ENCODE measurements at regions not wholly inside any gene's neighbourhood (a gene's known extent, or its start where the extent isn't known, plus 50 kb on each side); places are given as distances from the start of the nearest gene placed in this dataset.
A peak's percentile ranks its signal among the peaks of the same experiment; 100 is the strongest.

DNA sequence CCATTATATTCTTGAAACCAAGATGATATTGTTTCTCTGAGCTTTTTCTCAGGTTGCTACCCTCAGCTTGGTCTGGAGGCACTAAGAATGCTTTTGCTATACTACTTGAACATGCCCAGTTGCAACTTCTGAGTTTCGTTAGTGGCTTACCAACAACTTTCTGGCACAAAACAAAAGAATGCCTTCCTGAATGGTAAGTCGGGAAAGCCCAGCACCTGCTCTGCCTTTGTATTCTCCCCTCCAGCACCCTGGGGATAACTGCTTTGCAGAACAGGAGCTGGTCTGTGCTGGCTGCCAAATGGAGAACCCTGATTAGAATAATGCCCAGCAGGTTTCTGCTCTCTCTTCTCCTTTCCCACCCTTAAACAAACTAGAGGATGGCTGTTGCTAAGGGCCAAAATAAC, 149.3 kb downstream of the TGFB2 start:
- WGBS, 2 experiments (ENCODE audit: insufficient coverage in 2 of 2): 45 to 58% methylated on average over 2 of the region's 2 CpGs
- peaks cover 44% of the 10 kb centered on the region for H3K4me1 ChIP-seq (ENCODE audit: control insufficient read depth, insufficient read depth, low read length, poor library complexity, severe bottlenecking)
- no peak overlapping the region for H3K27ac ChIP-seq (ENCODE audit: low read depth, low read length, severe bottlenecking)
- H3K4me3 ChIP-seq (ENCODE audit: extremely low read depth, insufficient read depth, low read length, poor library complexity, severe bottlenecking): no peak overlapping the region
- no peaks in the 10 kb centered on the region for H3K9me3 ChIP-seq (ENCODE audit: control insufficient read depth, low read length)
- no peaks in the 10 kb centered on the region for H3K36me3 ChIP-seq (ENCODE audit: control insufficient read depth, insufficient read depth, low read length)

DNA sequence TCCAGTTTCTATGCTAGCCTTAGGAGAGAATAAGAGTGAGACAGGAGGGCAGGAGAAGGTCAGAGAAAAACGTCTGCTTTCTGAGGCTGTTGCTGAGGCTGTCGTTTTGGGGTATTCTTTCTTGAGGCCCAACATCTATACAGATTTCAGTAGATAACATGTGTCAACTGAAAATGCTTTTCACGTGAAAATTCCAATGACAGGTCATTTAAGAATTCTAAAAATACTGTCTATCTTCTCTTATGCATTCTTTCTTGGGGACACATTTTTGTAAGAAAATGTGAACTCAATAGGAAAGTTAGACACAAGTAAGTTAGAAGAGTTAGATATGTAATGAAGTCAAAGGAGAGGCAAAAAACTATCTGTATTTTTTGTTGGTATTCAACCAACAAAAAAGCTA, 150.8 kb downstream of the TGFB2 start:
- 69% methylated on average over 2 of the region's 3 CpGs; no CpG with 5 or more reads in 1 of the 2 experiments for WGBS, 2 experiments (ENCODE audit: insufficient coverage in 2 of 2)
- peaks cover 43% of the 10 kb centered on the region for H3K4me1 ChIP-seq (ENCODE audit: control insufficient read depth, insufficient read depth, low read length, poor library complexity, severe bottlenecking)
- H3K36me3 ChIP-seq (ENCODE audit: control insufficient read depth, insufficient read depth, low read length): no peaks in the 10 kb centered on the region
- peak overlapping the region; percentile 26 for H3K27ac ChIP-seq (ENCODE audit: low read depth, low read length, severe bottlenecking)
- H3K9me3 ChIP-seq (ENCODE audit: control insufficient read depth, low read length): no peaks in the 10 kb centered on the region
- no peak overlapping the region for H3K4me3 ChIP-seq (ENCODE audit: extremely low read depth, insufficient read depth, low read length, poor library complexity, severe bottlenecking)

DNA sequence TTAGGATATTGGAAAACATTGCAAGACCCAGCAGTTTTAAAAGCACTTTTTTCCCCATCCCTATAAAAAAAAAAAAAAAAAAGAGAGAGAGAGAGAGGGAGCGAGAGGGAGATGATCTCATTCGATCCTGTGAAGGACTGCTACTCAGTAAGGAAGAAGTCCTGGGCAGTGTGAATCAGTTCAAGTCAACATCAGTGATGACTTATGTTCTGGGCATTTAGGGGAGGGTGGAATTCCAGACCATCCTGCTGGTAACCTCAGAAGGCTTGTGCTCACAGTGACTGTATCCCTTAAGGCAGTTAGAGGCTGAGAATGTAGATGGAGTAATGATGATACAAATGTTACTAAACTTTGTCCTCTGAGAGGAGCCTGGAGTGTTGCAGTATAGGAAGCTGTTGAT, 151.4 kb downstream of the TGFB2 start:
- peaks cover 43% of the 10 kb centered on the region for H3K4me1 ChIP-seq (ENCODE audit: control insufficient read depth, insufficient read depth, low read length, poor library complexity, severe bottlenecking)
- H3K4me3 ChIP-seq (ENCODE audit: extremely low read depth, insufficient read depth, low read length, poor library complexity, severe bottlenecking): no peak overlapping the region
- H3K36me3 ChIP-seq (ENCODE audit: control insufficient read depth, insufficient read depth, low read length): no peaks in the 10 kb centered on the region
- H3K9me3 ChIP-seq (ENCODE audit: control insufficient read depth, low read length): no peaks in the 10 kb centered on the region
- 55 to 67% methylated on average over 1 to 2 of the region's 2 CpGs for WGBS, 2 experiments (ENCODE audit: insufficient coverage in 2 of 2)
- peak overlapping the region; percentile 79 for H3K27ac ChIP-seq (ENCODE audit: low read depth, low read length, severe bottlenecking)

DNA sequence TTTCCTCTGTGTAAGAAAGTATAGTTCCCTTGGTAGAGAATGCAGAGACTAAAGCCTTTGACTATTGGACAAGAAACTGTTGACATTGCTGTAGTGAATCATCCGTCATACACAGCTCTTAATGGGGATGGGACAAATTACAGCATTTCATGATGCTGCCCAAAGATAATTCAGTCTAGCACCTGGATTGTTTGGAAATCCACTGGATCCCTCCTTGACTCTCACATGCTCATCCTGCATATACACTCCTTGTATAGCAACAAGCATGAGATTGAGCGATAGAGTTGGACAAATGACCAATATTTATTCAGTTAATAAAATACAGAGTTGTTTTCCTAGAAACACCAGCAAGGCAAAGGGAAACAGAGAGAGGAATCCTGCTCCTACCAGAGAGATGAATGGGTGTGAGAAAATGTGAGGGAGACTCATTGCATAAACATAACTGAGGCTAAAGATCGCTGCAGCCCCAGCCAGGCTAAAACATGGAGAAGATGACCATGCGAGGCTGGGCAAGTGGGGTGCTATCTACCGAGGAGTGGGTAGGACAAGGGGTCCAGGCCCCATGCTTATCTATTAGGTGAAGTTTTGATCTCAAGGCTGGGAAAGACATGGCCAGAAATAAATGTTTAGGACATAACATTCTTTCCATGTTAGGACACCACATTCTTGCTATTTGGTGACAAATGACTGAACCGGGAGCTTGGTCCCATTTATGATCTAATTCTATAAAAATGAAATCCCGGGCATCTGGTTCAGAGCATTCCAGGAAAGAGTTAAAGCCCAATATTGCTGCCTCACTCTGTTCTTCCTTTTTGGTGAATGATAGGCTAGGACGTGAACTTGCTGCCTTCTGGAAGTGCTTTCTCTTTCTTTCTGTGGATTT, 153.2 kb downstream of the TGFB2 start:
- whole genome bisulfite sequencing, 2 experiments (ENCODE audit: insufficient coverage in 2 of 2): 70 to 86% methylated on average over 3 to 5 of the region's 8 CpGs
- Histone ChIP-seq H3K4me1 (ENCODE audit: control insufficient read depth, insufficient read depth, low read length, poor library complexity, severe bottlenecking) (peaks cover 40% of the 10 kb centered on the region), H3K36me3 (ENCODE audit: control insufficient read depth, insufficient read depth, low read length) (no peaks in the 10 kb centered on the region), H3K4me3 (ENCODE audit: extremely low read depth, insufficient read depth, low read length, poor library complexity, severe bottlenecking) (no peak overlapping the region), H3K27ac (ENCODE audit: low read depth, low read length, severe bottlenecking) (peak overlapping the region; percentile 95), H3K9me3 (ENCODE audit: control insufficient read depth, low read length) (no peaks in the 10 kb centered on the region)

DNA sequence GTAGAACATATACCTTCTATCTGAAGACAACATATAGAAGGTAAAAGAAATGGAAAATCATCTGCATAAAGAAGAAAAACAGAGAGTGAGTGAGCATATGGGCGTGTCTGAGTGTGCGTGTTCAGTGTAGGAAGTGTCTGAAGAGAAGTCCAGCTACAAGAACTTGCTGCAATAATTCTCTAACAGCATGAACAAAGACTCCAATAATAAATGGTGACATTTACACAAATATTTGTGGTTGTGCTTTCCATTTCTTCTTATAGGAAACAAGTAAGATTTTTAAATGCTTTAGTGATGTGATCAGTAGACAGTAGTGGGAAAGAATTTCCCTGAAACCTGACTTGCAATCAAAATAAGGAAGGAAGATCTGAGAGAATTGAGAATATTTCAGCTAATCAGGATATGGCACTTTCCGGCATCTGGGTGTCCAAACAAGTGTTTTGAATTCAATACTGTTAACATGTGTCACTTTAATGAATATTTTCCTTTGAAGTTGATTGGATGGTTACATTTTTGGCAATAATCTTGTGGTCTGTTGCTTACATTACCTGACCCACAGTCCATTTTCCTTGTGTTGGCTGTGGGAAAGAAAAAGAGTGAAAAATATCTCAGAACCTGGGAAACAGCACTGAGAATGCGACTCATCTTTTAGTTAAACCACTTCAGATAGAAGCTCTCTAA, 154.0 kb downstream of the TGFB2 start:
- H3K9me3 ChIP-seq (ENCODE audit: control insufficient read depth, low read length): peaks cover 3% of the 10 kb centered on the region
- H3K4me1 ChIP-seq (ENCODE audit: control insufficient read depth, insufficient read depth, low read length, poor library complexity, severe bottlenecking): peaks cover 38% of the 10 kb centered on the region
- no peak overlapping the region for H3K4me3 ChIP-seq (ENCODE audit: extremely low read depth, insufficient read depth, low read length, poor library complexity, severe bottlenecking)
- 92% methylated on average over 2 of the region's 4 CpGs; no CpG with 5 or more reads in 1 of the 2 experiments for WGBS, 2 experiments (ENCODE audit: insufficient coverage in 2 of 2)
- H3K27ac ChIP-seq (ENCODE audit: low read depth, low read length, severe bottlenecking): peak overlapping the region; percentile 95
- H3K36me3 ChIP-seq (ENCODE audit: control insufficient read depth, insufficient read depth, low read length): no peaks in the 10 kb centered on the region

DNA sequence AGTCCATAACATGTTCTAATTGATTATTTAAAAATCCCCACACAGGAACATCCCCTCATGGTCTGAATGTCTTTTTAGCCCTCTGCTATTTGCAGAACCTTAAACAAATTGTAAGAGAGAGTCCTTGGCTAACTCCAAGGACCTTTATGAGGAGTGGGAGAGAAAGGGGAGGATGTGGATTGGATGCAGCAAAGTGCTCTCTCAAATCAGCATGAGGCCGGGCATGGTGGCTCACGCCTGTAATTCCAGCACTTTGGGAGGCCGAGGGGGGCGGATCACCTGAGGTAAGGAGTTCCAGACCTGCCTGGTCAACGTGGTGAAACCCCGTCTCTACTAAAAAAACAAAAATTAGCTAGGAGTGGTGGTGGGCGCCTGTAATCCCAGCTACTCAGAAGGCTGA, 154.8 kb downstream of the TGFB2 start:
- H3K9me3 ChIP-seq (ENCODE audit: control insufficient read depth, low read length): peaks cover 10% of the 10 kb centered on the region
- H3K4me1 ChIP-seq (ENCODE audit: control insufficient read depth, insufficient read depth, low read length, poor library complexity, severe bottlenecking): peaks cover 34% of the 10 kb centered on the region
- H3K27ac ChIP-seq (ENCODE audit: low read depth, low read length, severe bottlenecking): peak overlapping the region; percentile 95
- no peak overlapping the region for H3K4me3 ChIP-seq (ENCODE audit: extremely low read depth, insufficient read depth, low read length, poor library complexity, severe bottlenecking)
- no peaks in the 10 kb centered on the region for H3K36me3 ChIP-seq (ENCODE audit: control insufficient read depth, insufficient read depth, low read length)
- WGBS, 2 experiments (ENCODE audit: insufficient coverage in 2 of 2): 89 to 100% methylated on average over 4 to 7 of the region's 7 CpGs

DNA sequence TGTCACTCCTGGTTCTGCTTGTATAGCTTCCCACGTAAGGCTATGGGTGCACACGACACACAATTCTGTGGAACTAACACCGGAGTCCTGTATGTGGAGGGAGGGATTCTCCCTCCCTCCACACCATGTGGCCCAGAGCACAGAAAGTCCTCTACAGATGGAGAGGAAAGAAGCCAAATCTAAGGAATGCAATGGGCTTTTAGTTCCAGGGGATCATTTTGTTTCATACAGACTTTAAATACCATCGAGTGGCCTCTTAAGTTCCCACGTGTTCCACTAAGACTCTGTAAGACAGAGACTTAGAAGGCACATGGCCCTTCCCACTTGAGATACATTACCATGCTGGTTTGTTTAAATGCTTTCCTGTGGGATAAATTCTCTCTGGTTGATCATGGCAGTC, 156.0 kb downstream of the TGFB2 start:
- no peak overlapping the region for H3K27ac ChIP-seq (ENCODE audit: low read depth, low read length, severe bottlenecking)
- no peak overlapping the region for H3K4me3 ChIP-seq (ENCODE audit: extremely low read depth, insufficient read depth, low read length, poor library complexity, severe bottlenecking)
- H3K36me3 ChIP-seq (ENCODE audit: control insufficient read depth, insufficient read depth, low read length): no peaks in the 10 kb centered on the region
- H3K9me3 ChIP-seq (ENCODE audit: control insufficient read depth, low read length): peaks cover 12% of the 10 kb centered on the region
- H3K4me1 ChIP-seq (ENCODE audit: control insufficient read depth, insufficient read depth, low read length, poor library complexity, severe bottlenecking): peaks cover 30% of the 10 kb centered on the region
- WGBS, 2 experiments (ENCODE audit: insufficient coverage in 2 of 2): 78 to 83% methylated on average over 2 of the region's 5 CpGs

DNA sequence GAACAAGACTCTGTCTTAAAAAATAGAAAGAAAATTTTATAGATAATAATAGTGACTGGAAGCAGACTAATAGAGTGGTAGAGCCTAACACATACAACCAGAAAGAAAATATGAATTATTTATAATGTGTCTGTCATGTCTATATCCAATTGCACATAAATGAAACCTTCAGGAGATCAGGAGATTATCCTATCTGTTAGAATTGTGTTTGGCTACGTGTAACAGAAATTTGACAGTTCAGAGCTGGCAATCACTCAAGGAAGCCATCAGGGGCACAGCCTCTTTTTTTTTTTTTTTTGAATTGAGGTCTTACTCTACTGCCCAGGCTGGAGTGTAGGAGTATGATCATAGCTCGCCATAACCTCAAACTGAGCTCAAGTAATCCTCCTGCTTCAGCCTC, 157.2 kb downstream of the TGFB2 start:
- WGBS, 2 experiments (ENCODE audit: insufficient coverage in 2 of 2): 73% methylated on average over 2 of the region's 2 CpGs; no CpG with 5 or more reads in 1 of the 2 experiments
- H3K4me3 ChIP-seq (ENCODE audit: extremely low read depth, insufficient read depth, low read length, poor library complexity, severe bottlenecking): no peak overlapping the region

DNA sequence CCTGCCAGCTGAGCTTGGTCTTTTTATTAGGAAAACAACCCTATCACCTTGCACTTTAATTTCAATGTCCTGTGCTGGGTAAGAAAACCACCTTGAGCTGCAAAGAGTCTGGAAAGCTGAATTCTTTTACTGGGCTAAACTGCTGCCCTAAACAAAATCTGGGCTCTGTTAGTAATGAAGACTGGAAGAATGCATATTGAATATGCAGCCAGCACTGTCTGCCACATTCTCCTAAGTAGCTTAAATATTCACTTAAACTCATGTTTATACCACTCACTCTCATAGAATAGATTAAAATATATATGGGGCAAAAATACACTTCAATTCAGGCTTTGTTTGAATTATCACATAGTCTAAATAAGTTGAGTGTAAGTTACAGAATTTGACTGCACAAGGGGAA, 158.0 kb downstream of the TGFB2 start:
- no peaks in the 10 kb centered on the region for H3K36me3 ChIP-seq (ENCODE audit: control insufficient read depth, insufficient read depth, low read length)
- H3K27ac ChIP-seq (ENCODE audit: low read depth, low read length, severe bottlenecking): no peak overlapping the region
- H3K4me1 ChIP-seq (ENCODE audit: control insufficient read depth, insufficient read depth, low read length, poor library complexity, severe bottlenecking): peaks cover 21% of the 10 kb centered on the region
- peaks cover 27% of the 10 kb centered on the region for H3K9me3 ChIP-seq (ENCODE audit: control insufficient read depth, low read length)
- H3K4me3 ChIP-seq (ENCODE audit: extremely low read depth, insufficient read depth, low read length, poor library complexity, severe bottlenecking): no peak overlapping the region

More for the DNA sequence above, 157.2 kb downstream of the TGFB2 start:
- Histone ChIP-seq H3K4me1 (ENCODE audit: control insufficient read depth, insufficient read depth, low read length, poor library complexity, severe bottlenecking) (peaks cover 29% of the 10 kb centered on the region), H3K27ac (ENCODE audit: low read depth, low read length, severe bottlenecking) (no peak overlapping the region), H3K9me3 (ENCODE audit: control insufficient read depth, low read length) (peaks cover 22% of the 10 kb centered on the region), H3K36me3 (ENCODE audit: control insufficient read depth, insufficient read depth, low read length) (no peaks in the 10 kb centered on the region)

DNA sequence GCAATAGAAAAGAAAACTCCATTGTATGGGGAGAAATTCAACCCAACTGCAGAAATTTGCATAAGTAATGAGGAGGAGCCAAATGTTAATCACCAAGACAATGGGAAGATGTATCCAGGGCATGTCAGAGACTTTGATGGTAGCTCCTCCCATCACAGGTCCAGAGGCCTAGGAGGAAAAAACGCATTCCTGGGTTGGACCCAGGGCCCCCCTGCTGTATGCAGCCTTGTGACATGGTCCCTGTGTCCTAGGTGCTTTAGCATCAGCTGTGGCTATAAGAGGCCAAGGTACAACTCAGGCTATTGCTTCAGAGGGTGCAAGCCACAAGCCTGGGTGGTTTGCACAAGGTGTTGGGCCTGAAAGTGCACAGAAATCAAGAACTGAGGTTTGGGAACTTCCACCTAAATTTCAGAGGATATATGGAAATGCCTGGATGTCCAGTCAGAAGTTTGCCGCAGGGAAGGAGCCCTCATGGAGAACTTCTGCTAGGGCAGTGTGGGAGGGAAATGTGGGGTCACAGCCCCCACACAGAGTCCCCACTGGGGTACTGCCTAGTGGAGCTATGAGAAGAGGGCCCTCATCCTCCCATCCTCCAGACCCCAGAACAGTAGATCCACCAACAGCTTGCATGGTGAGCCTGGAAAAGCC, 162.3 kb downstream of the TGFB2 start:
- no peaks in the 10 kb centered on the region for H3K36me3 ChIP-seq (ENCODE audit: control insufficient read depth, insufficient read depth, low read length)
- H3K27ac ChIP-seq (ENCODE audit: low read depth, low read length, severe bottlenecking): no peak overlapping the region
- no peak overlapping the region for H3K4me3 ChIP-seq (ENCODE audit: extremely low read depth, insufficient read depth, low read length, poor library complexity, severe bottlenecking)
- WGBS, 2 experiments (ENCODE audit: insufficient coverage in 2 of 2): 83% methylated on average over 1 of the region's 2 CpGs; no CpG with 5 or more reads in 1 of the 2 experiments
- H3K9me3 ChIP-seq (ENCODE audit: control insufficient read depth, low read length): peaks cover 40% of the 10 kb centered on the region
- no peaks in the 10 kb centered on the region for H3K4me1 ChIP-seq (ENCODE audit: control insufficient read depth, insufficient read depth, low read length, poor library complexity, severe bottlenecking)
